ENCODE measurements at regions not wholly inside any gene's neighbourhood (a gene's known extent, or its start where the extent isn't known, plus 50 kb on each side); places are given as distances from the start of the nearest gene placed in this dataset.

GRCh38 chr2:2992634-2993033 is 385.0 kb downstream of the EIPR1 start:
- TF ChIP-seq CTCF (IDR thresholded peaks at IDR 0.05; ENCODE audit: low read depth, low read length, poor library complexity, severe bottlenecking) = no peak
- TF ChIP-seq EZH2phosphoT487 (IDR thresholded peaks at IDR 0.05; ENCODE audit: borderline replicate concordance, low read length) = no peak

Measured in DOHH2 (cell line).